GM23338 (cell line): ENCODE measurements at regions not wholly inside any gene's neighbourhood (a gene's known extent, or its start where the extent isn't known, plus 50 kb on each side); places are given as distances from the start of the nearest gene placed in this dataset.

Source experiments
- ATAC-seq: fragments of 200-7000 bp; cut with Tn5 transposase; 3 replicates; pipeline ENCODE4 v1.9.1; 2020
- DNase-seq: peaks from one replicate; pipeline ENCODE4 v3.0.0-alpha.2; 2015; ENCODE audit warnings: low spot score
- H2AFZ ChIP-seq: fragments of 200-600 bp; sonication (generic); 2 replicates; pipeline ENCODE4 v1.8.0; 2016; ENCODE audit warnings: antibody characterized with exemption, mild to moderate bottlenecking, moderate library complexity
- H3F3A ChIP-seq: fragments of 200-600 bp; sonication (generic); replicated peaks from 2 replicates; pipeline ENCODE4 v1.8.0; 2017; ENCODE audit warnings: antibody characterized with exemption, mixed run types, low read depth
- H3K27ac ChIP-seq: fragments of 200-600 bp; sonication (generic); 2 replicates; pipeline ENCODE4 v1.6.1; 2016; ENCODE audit warnings: low read depth
- H3K27me3 ChIP-seq: fragments of 200-600 bp; sonication (generic); 2 replicates; pipeline ENCODE4 v1.8.0; 2016; ENCODE audit warnings: mild to moderate bottlenecking, mixed run types, moderate library complexity; ENCODE audit not compliant: insufficient read depth
- H3K36me3 ChIP-seq: fragments of 200-600 bp; sonication (generic); 2 replicates; pipeline ENCODE4 v1.8.0; 2016; ENCODE audit warnings: mild to moderate bottlenecking; ENCODE audit not compliant: insufficient read depth
- H3K4me1 ChIP-seq: fragments of 200-600 bp; sonication (generic); 2 replicates; pipeline ENCODE4 v1.8.0; 2016; ENCODE audit warnings: mild to moderate bottlenecking, moderate library complexity; ENCODE audit not compliant: insufficient read depth
- H3K4me2 ChIP-seq: fragments of 200-600 bp; sonication (generic); 2 replicates; pipeline ENCODE4 v1.7.1; 2017; ENCODE audit warnings: mixed run types
- H3K4me3 ChIP-seq: fragments of 200-600 bp; sonication (generic); 2 replicates; pipeline ENCODE4 v1.6.1; 2016; ENCODE audit warnings: mixed run types
- H3K79me2 ChIP-seq: fragments of 200-600 bp; sonication (generic); replicated peaks from 2 replicates; pipeline ENCODE4 v1.8.0; 2017; ENCODE audit warnings: mild to moderate bottlenecking; ENCODE audit not compliant: insufficient read depth
- H3K9me2 ChIP-seq: fragments of 200-600 bp; sonication (generic); 2 replicates; pipeline ENCODE4 v1.8.0; 2017; ENCODE audit not compliant: insufficient read depth
- H4K20me1 ChIP-seq: fragments of 200-600 bp; sonication (generic); replicated peaks from 2 replicates; pipeline ENCODE4 v1.8.0; 2017; ENCODE audit warnings: mild to moderate bottlenecking; ENCODE audit not compliant: insufficient read depth
- H3K27ac Mint-ChIP-seq: 2 replicates; pipeline ENCODE4 v1.8.0; 2020; ENCODE audit warnings: inconsistent platforms, mild to moderate bottlenecking, moderate library complexity, mixed read lengths
- H3K27me3 Mint-ChIP-seq: 3 replicates; pipeline ENCODE4 v1.8.0; 2022; ENCODE audit warnings: low read depth, mild to moderate bottlenecking, moderate library complexity, mixed read lengths, inconsistent platforms; ENCODE audit not compliant: insufficient read depth, poor library complexity
- H3K36me3 Mint-ChIP-seq: 3 replicates; pipeline ENCODE4 v1.8.0; 2021; ENCODE audit warnings: low read depth, mild to moderate bottlenecking, inconsistent platforms, moderate library complexity, mixed read lengths
- H3K4me1 Mint-ChIP-seq: 3 replicates; pipeline ENCODE4 v1.8.0; 2020; ENCODE audit warnings: mild to moderate bottlenecking, inconsistent platforms, mixed read lengths
- H3K4me3 Mint-ChIP-seq: 3 replicates; pipeline ENCODE4 v1.8.0; 2021; ENCODE audit warnings: moderate library complexity, mild to moderate bottlenecking, inconsistent platforms, mixed read lengths
- H3K9me3 Mint-ChIP-seq: 3 replicates; pipeline ENCODE4 v1.8.0; 2020; ENCODE audit warnings: moderate library complexity, mild to moderate bottlenecking, inconsistent platforms, mixed read lengths
- CREB1 ChIP-seq: fragments of 250-450 bp; sonication (Bioruptor Pico); IDR thresholded peaks from 2 replicates; pipeline ENCODE4 v1.5.0; 2020; ENCODE audit warnings: low read depth, mild to moderate bottlenecking, moderate library complexity
- CTCF ChIP-seq, 2 experiments: fragments of 200-600 bp in 1 of 2; sonication (generic) in 1 of 2; conservative IDR thresholded peaks; 2 replicates each; pipeline versions ENCODE4 v1.5.1 to v1.6.1; 2016 to 2017; ENCODE audit warnings: antibody characterized with exemption in 2 of 2, low read depth in 2 of 2, mild to moderate bottlenecking in 2 of 2, moderate library complexity in 1 of 2
- ETS1 ChIP-seq: IDR thresholded peaks from 2 replicates; pipeline ENCODE4 v1.6.1; 2016; ENCODE audit warnings: antibody characterized with exemption
- EZH2 ChIP-seq: fragments of 200-600 bp; sonication (generic); IDR thresholded peaks from one replicate; pipeline ENCODE4 v1.8.0; 2017; ENCODE audit warnings: antibody characterized with exemption, mild to moderate bottlenecking, low read depth; ENCODE audit not compliant: unreplicated experiment
- EZH2phosphoT487 ChIP-seq: fragments of 200-600 bp; sonication (generic); IDR thresholded peaks from one replicate; pipeline ENCODE4 v1.8.1; 2018; ENCODE audit warnings: antibody characterized with exemption; ENCODE audit not compliant: unreplicated experiment
- JUNB ChIP-seq: IDR thresholded peaks from one replicate; pipeline ENCODE4 v1.6.1; 2016; ENCODE audit warnings: antibody characterized with exemption; ENCODE audit not compliant: unreplicated experiment
- NANOG ChIP-seq: IDR thresholded peaks from 2 replicates; pipeline ENCODE4 v1.6.1; 2016; ENCODE audit warnings: antibody characterized with exemption, borderline replicate concordance
- POLR2AphosphoS5 ChIP-seq: IDR thresholded peaks from 2 replicates; pipeline ENCODE4 v1.6.1; 2016; ENCODE audit warnings: antibody characterized with exemption, low read depth
- REST ChIP-seq: IDR thresholded peaks from one replicate; pipeline ENCODE4 v1.6.1; 2018; ENCODE audit warnings: antibody characterized with exemption; ENCODE audit not compliant: unreplicated experiment
- STAT1 ChIP-seq: IDR thresholded peaks from one replicate; pipeline ENCODE4 v1.6.1; 2016; ENCODE audit warnings: antibody characterized with exemption; ENCODE audit not compliant: unreplicated experiment
- ZNF114 ChIP-seq: fragments of 250-450 bp; sonication (Bioruptor Pico); IDR thresholded peaks from 2 replicates; pipeline ENCODE4 v1.5.0; 2020; ENCODE audit warnings: mild to moderate bottlenecking, moderate library complexity
- ZNF331 ChIP-seq: fragments of 250-450 bp; sonication (Bioruptor Pico); IDR thresholded peaks from 2 replicates; pipeline ENCODE4 v1.5.0; 2020; ENCODE audit warnings: low read depth, mild to moderate bottlenecking, moderate library complexity

GRCh38 chr2:236887953-236888793, 197.5 kb upstream of the COPS8 start:
- Histone ChIP-seq H2AFZ (peak overlapping the region; percentile 92), H3K4me2 (no peak overlapping the region), H3K36me3 (no peaks in the 10 kb centered on the region), H3K9me2 (peaks cover 11% of the 10 kb centered on the region; the same call in 1 of the 2 replicates), H3K27me3 (no peaks in the 10 kb centered on the region), H3F3A (no peaks in the 10 kb centered on the region), H3K27ac (no peak overlapping the region), H4K20me1 (no peaks in the 10 kb centered on the region), H3K4me3 (no peak overlapping the region), H3K79me2 (no peaks in the 10 kb centered on the region), H3K4me1 (no peaks in the 10 kb centered on the region)
- Mint-ChIP-seq H3K4me3 (no peak overlapping the region), H3K36me3 (no peaks in the 10 kb centered on the region), H3K27ac (peak overlapping the region; percentile 20; the same call in 1 of the 2 replicates), H3K4me1 (peaks cover 7% of the 10 kb centered on the region; the same call in 2 of the 3 replicates), H3K27me3 (peaks cover 3% of the 10 kb centered on the region), H3K9me3 (peaks cover 3% of the 10 kb centered on the region; the same call in 2 of the 3 replicates)
- ATAC-seq (no peak), DNase-seq (no peak)
- TF ChIP-seq POLR2AphosphoS5 (no peak), ZNF114 (CRISPR knock-in tag) (no peak), EZH2phosphoT487 (no peak), EZH2 (no peak), NANOG (no peak), JUNB (no peak), ETS1 (no peak), CREB1 (CRISPR knock-in tag) (no peak)

GRCh38 chr2:236888794-236889780, 196.6 kb upstream of the COPS8 start:
- H3K27me3 Mint-ChIP-seq = peaks cover 3% of the 10 kb centered on the region
- no peak for TF ChIP-seq ZNF331
- no peak for TF ChIP-seq POLR2AphosphoS5
- TF ChIP-seq CTCF (conservative IDR thresholded peaks at IDR 0.05; ENCODE audit: low read depth in 2 of 2) = no peak
- TF ChIP-seq ZNF114 (CRISPR knock-in tag) = no peak
- no peak for TF ChIP-seq STAT1
- no peak for TF ChIP-seq NANOG
- no peak for TF ChIP-seq ETS1
- TF ChIP-seq EZH2phosphoT487 = no peak
- no peak for TF ChIP-seq JUNB
- TF ChIP-seq REST = no peak

More at GRCh38 chr2:236888794-236889780, 196.6 kb upstream of the COPS8 start:
- ATAC-seq (no peak), DNase-seq (no peak)
- Histone ChIP-seq H3K4me2 (no peak overlapping the region), H3K27ac (no peak overlapping the region), H3K4me3 (no peak overlapping the region), H4K20me1 (no peaks in the 10 kb centered on the region), H2AFZ (no peak overlapping the region), H3F3A (no peaks in the 10 kb centered on the region), H3K9me2 (peaks cover 11% of the 10 kb centered on the region; the same call in 1 of the 2 replicates), H3K79me2 (no peaks in the 10 kb centered on the region), H3K27me3 (no peaks in the 10 kb centered on the region), H3K4me1 (no peaks in the 10 kb centered on the region), H3K36me3 (no peaks in the 10 kb centered on the region)
- H3K36me3 Mint-ChIP-seq = no peaks in the 10 kb centered on the region
- peaks cover 7% of the 10 kb centered on the region; the same call in 2 of the 3 replicates for H3K4me1 Mint-ChIP-seq
- no peak overlapping the region for H3K27ac Mint-ChIP-seq
- H3K9me3 Mint-ChIP-seq = no peaks in the 10 kb centered on the region; the same call in 2 of the 3 replicates
- H3K4me3 Mint-ChIP-seq = no peak overlapping the region
